MG63 (cell line): ENCODE measurements at regions not wholly inside any gene's neighbourhood (a gene's known extent, or its start where the extent isn't known, plus 50 kb on each side); places are given as distances from the start of the nearest gene placed in this dataset.

ENCODE experiments used
- DNase-seq: peaks from one replicate; pipeline ENCODE4 v3.0.0-alpha.2; 2020
- H3K27me3 ChIP-seq: fragments of 250-450 bp; sonication (Bioruptor Pico); 2 replicates; pipeline ENCODE4 v1.5.1; 2020; ENCODE audit warnings: mild to moderate bottlenecking, moderate library complexity
- H3K36me3 ChIP-seq: fragments of 250-450 bp; sonication (Bioruptor Pico); 2 replicates; pipeline ENCODE4 v1.5.1; 2020; ENCODE audit warnings: mild to moderate bottlenecking, moderate library complexity
- H3K4me3 ChIP-seq: fragments of 250-450 bp; sonication (Bioruptor Pico); 2 replicates; pipeline ENCODE4 v1.5.1; 2020; ENCODE audit warnings: mild to moderate bottlenecking, moderate library complexity
- H3K9me3 ChIP-seq: fragments of 250-450 bp; sonication (Bioruptor Pico); 2 replicates; pipeline ENCODE4 v1.5.1; 2020; ENCODE audit warnings: mild to moderate bottlenecking, moderate library complexity

DNA sequence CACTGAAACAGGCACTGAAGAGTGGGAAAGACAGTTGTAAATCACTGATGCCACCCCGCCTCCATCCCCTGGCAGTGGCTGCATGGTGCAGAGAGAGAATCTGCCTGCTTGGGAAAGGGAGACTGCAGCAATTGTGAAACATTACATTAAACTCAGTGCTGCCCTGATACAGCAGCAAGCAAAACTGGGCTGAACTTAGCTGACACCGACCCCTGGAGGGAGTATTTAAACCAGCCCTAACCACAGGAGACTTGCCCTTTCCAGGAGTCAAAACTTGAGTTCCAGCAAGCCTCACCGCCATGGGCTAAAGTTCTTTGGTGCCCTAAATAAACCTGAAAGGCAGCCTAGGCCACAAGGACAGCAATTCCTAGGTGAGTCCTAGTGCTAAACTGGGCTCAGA lies 109.4 kb upstream of the PLPP4 start:
- no peak overlapping the region for H3K4me3 ChIP-seq
- DNase-seq = no peak
- H3K36me3 ChIP-seq = no peaks in the 10 kb centered on the region
- no peaks in the 10 kb centered on the region for H3K9me3 ChIP-seq
- no peaks in the 10 kb centered on the region for H3K27me3 ChIP-seq

DNA sequence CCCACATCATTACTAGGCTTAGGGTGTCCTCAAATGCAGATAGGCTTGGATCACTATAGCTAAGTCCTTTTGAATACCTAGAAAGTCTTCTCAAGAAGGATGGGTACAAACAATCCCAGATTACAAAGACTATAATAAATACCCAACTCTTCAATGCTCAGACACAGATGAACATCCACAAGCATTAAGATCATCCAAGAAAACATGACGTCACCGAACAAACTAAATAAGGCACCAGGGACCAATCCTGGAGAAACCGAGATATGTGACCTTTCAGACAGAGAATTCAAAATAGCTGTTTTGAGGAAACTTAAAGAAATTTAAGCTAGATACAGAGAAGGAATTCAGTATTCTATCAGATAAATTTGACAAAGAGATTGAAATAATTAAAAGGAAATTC lies 108.0 kb upstream of the PLPP4 start:
- H3K27me3 ChIP-seq = no peaks in the 10 kb centered on the region
- no peaks in the 10 kb centered on the region for H3K9me3 ChIP-seq
- H3K4me3 ChIP-seq = no peak overlapping the region
- no peaks in the 10 kb centered on the region for H3K36me3 ChIP-seq
- DNase-seq = no peak

- Histone ChIP-seq H3K4me3 (no peak overlapping the region), H3K9me3 (no peaks in the 10 kb centered on the region), H3K27me3 (no peaks in the 10 kb centered on the region), H3K36me3 (no peaks in the 10 kb centered on the region)
- DNase-seq = no peak
Measured at GRCh38 chr10:120355425-120355824, 101.6 kb upstream of the PLPP4 start.

GRCh38 chr10:120360571-120360970 lies 96.5 kb upstream of the PLPP4 start:
- Histone ChIP-seq H3K9me3 (no peaks in the 10 kb centered on the region), H3K4me3 (no peak overlapping the region)
- no peak for DNase-seq

GRCh38 chr10:120365872-120366271 lies 91.2 kb upstream of the PLPP4 start:
- Histone ChIP-seq H3K27me3 (no peaks in the 10 kb centered on the region), H3K4me3 (no peak overlapping the region), H3K36me3 (no peaks in the 10 kb centered on the region), H3K9me3 (no peaks in the 10 kb centered on the region)
- no peak for DNase-seq

More at GRCh38 chr10:120360571-120360970, 96.5 kb upstream of the PLPP4 start:
- Histone ChIP-seq H3K36me3 (no peaks in the 10 kb centered on the region), H3K27me3 (no peaks in the 10 kb centered on the region)

DNA sequence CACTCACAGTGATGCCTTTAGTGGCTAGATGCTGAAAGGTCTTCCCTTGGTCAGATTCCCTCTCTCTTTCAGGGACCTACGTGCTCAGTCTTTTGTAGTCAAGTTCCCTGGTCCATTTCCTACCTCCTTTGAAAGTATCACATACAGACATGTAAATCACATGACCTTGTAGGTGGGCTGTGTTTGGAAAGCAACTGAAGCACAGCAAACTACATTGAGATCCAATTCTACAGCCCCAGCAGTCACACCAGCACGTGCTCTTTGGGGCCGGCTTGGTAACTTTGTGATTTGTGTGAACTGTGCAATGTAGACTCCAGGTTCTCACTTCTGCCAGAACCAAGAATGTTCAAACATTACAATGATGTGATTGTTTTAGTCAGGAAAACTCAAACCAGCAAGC lies 89.7 kb upstream of the PLPP4 start:
- Histone ChIP-seq H3K36me3 (no peaks in the 10 kb centered on the region), H3K4me3 (no peak overlapping the region), H3K9me3 (no peaks in the 10 kb centered on the region), H3K27me3 (no peaks in the 10 kb centered on the region)
- no peak for DNase-seq

- Histone ChIP-seq H3K27me3 (no peaks in the 10 kb centered on the region), H3K36me3 (no peaks in the 10 kb centered on the region), H3K9me3 (no peaks in the 10 kb centered on the region), H3K4me3 (no peak overlapping the region)
- no peak for DNase-seq
Measured at GRCh38 chr10:120368338-120368737, 88.7 kb upstream of the PLPP4 start.

DNA sequence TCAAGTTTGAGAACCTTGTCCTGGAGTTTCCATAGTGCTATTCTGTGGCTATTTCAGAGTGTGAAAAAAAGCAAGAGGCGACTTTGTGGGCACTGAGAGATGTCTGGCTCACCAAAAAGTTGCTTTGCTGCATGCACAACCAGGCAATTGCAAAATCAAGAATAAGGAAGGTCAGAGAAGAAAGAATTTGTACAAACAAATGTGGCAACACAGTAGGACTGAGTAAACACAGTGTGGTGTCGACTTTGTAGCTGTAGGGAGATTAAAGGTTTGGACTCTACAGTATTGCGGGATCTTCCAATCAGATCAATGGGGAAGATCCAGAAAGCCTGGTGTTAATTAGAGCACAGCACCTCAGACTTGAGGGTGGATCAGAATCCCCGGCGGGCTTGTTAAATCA lies 88.1 kb upstream of the PLPP4 start:
- H3K4me3 ChIP-seq = no peak overlapping the region
- no peak for DNase-seq
- no peaks in the 10 kb centered on the region for H3K27me3 ChIP-seq
- H3K9me3 ChIP-seq = no peaks in the 10 kb centered on the region
- H3K36me3 ChIP-seq = no peaks in the 10 kb centered on the region

GRCh38 chr10:120369856-120370276 lies 87.2 kb upstream of the PLPP4 start:
- no peak overlapping the region for H3K4me3 ChIP-seq
- H3K27me3 ChIP-seq = no peaks in the 10 kb centered on the region
- H3K9me3 ChIP-seq = no peaks in the 10 kb centered on the region
- H3K36me3 ChIP-seq = no peaks in the 10 kb centered on the region
- DNase-seq = no peak

GRCh38 chr10:120371856-120372255 lies 85.2 kb upstream of the PLPP4 start:
- H3K36me3 ChIP-seq = no peaks in the 10 kb centered on the region
- no peaks in the 10 kb centered on the region for H3K27me3 ChIP-seq
- H3K4me3 ChIP-seq = no peak overlapping the region
- H3K9me3 ChIP-seq = no peaks in the 10 kb centered on the region
- DNase-seq = no peak

DNA sequence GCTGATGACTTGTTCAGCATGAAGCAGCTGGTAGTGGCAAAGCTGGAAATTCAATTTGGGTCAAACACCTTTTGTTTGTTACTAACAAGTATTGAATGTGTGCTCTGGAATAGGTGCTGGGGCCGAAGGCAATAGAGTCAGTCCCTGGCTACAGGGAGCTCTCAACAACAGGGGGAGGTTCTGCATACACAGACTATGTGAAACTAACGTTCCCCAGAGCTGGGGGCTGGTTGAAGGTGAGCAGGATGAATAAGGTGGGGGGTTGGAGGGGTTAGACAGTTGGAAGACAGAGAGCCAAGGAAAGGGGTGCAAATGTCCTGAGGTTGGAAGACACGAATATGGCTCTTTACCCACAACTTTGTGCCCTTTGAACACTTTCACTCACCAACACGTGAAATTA lies 84.1 kb upstream of the PLPP4 start:
- no peak overlapping the region for H3K4me3 ChIP-seq
- no peaks in the 10 kb centered on the region for H3K27me3 ChIP-seq
- DNase-seq = no peak
- H3K36me3 ChIP-seq = no peaks in the 10 kb centered on the region
- H3K9me3 ChIP-seq = no peaks in the 10 kb centered on the region

GRCh38 chr10:120375666-120376065 lies 81.4 kb upstream of the PLPP4 start:
- Histone ChIP-seq H3K9me3 (no peaks in the 10 kb centered on the region), H3K4me3 (no peak overlapping the region), H3K36me3 (no peaks in the 10 kb centered on the region), H3K27me3 (no peaks in the 10 kb centered on the region)
- no peak for DNase-seq

DNA sequence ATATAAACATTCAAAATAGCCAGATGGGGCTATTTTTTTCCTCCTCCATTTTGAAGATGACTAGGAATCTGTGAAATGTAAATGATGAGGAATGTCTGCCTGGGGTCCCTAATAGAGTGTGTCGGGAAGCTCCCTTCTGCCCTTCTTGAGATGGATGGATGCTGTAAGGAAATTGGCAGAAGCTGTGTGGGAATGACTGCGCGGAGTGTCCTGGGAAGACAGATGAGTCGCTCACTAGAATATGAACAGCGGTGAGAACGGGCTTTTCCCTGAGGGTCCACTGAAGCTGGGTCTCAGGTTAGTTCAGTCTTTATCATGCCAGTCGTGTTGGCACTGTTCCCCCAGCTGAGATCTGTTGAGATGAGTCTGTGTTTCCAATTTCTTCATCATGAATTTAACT lies 75.1 kb upstream of the PLPP4 start:
- no peak for DNase-seq
- no peak overlapping the region for H3K4me3 ChIP-seq
- H3K9me3 ChIP-seq = no peaks in the 10 kb centered on the region
- no peaks in the 10 kb centered on the region for H3K27me3 ChIP-seq
- H3K36me3 ChIP-seq = no peaks in the 10 kb centered on the region

DNA sequence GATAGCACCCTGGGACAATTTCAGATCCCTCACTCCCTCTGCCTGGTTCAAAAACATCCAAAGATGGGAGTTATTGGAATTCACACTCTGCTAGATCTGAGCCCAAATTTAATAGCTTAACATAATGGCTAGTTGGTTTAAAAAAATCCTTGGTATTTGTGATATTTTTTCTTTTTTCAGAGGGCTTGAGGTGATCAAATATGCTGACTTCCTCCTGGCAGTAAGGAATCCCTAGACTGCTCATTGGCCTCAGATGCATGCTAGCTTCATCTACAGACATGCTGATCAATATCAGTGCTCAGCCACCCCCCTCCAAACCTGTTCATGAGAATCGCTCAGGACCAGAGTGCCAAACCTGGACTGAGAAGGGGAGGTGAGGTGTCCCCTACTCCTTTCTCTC lies 74.7 kb upstream of the PLPP4 start:
- Histone ChIP-seq H3K36me3 (no peaks in the 10 kb centered on the region), H3K9me3 (no peaks in the 10 kb centered on the region), H3K4me3 (no peak overlapping the region), H3K27me3 (no peaks in the 10 kb centered on the region)
- no peak for DNase-seq

DNA sequence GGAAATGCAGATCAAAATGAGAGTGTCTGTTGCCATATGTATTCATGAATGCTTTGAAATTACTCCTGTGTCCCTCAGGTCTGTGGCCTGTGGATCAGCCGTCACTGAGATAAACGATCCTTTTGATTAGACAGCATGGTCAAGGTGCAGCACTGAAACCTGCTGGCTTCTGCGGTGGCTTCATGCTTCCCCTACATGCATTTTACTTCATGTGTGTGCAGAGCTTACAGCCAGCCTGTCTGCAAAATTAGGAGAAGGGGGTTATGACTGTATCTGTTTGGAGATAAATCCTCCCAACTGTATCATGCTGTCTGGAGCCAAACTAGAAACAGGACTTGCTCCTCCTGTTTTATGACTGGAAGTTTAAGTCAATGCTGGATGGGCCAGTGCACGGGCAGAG lies 71.0 kb upstream of the PLPP4 start:
- no peak for DNase-seq
- Histone ChIP-seq H3K27me3 (no peaks in the 10 kb centered on the region), H3K36me3 (no peaks in the 10 kb centered on the region), H3K4me3 (no peak overlapping the region), H3K9me3 (no peaks in the 10 kb centered on the region)

- DNase-seq = no peak
- Histone ChIP-seq H3K36me3 (no peaks in the 10 kb centered on the region), H3K27me3 (no peaks in the 10 kb centered on the region), H3K9me3 (no peaks in the 10 kb centered on the region), H3K4me3 (no peak overlapping the region)
Measured at GRCh38 chr10:120386896-120387295, 70.1 kb upstream of the PLPP4 start.

GRCh38 chr10:120387326-120387725 lies 69.7 kb upstream of the PLPP4 start:
- no peak overlapping the region for H3K4me3 ChIP-seq
- no peak for DNase-seq

DNA sequence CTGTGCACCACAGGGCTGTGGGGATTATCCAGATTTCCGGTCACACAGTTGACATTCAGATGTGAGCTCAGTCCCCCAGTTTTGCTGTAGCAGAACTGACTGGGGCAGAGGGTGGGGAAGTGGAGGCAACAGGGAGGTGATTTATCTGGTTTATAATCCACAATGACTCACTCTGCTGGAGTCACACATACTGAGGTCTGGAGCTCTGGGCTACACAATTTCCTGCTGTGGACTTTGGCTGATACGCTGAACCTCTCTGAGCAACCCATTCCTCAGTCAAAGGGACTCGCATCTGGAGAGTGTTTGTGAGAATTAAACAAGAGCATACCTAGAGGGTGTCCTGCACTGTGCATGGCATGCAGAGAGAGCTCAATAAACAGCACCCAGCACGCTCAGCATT lies 64.8 kb upstream of the PLPP4 start:
- Histone ChIP-seq H3K4me3 (no peak overlapping the region), H3K9me3 (no peaks in the 10 kb centered on the region), H3K36me3 (no peaks in the 10 kb centered on the region), H3K27me3 (no peaks in the 10 kb centered on the region)
- DNase-seq = no peak

More at GRCh38 chr10:120387326-120387725, 69.7 kb upstream of the PLPP4 start:
- H3K9me3 ChIP-seq = no peaks in the 10 kb centered on the region
- no peaks in the 10 kb centered on the region for H3K27me3 ChIP-seq
- H3K36me3 ChIP-seq = no peaks in the 10 kb centered on the region

GRCh38 chr10:120392671-120393079 lies 64.4 kb upstream of the PLPP4 start:
- no peaks in the 10 kb centered on the region for H3K9me3 ChIP-seq
- no peak overlapping the region for H3K4me3 ChIP-seq
- no peaks in the 10 kb centered on the region for H3K36me3 ChIP-seq
- H3K27me3 ChIP-seq = no peaks in the 10 kb centered on the region
- no peak for DNase-seq
